Activated CD8-positive, alpha-beta memory T cell treated with anti-CD3 and anti-CD28 coated beads for 36 hours (primary cell): ENCODE measurements at regions not wholly inside any gene's neighbourhood (a gene's known extent, or its start where the extent isn't known, plus 50 kb on each side); places are given as distances from the start of the nearest gene placed in this dataset.

Source experiments
- CTCF ChIA-PET: fragments of 350-600 bp; sonication (Branson Sonifier 250); formaldehyde crosslinking; loops from one replicate; lab custom pipeline; 2021; ENCODE audit warnings: antibody characterized with exemption; lab: Charles Lee
- POLR2A ChIA-PET: fragments of 350-600 bp; sonication (Branson Sonifier 250); formaldehyde crosslinking; loops from one replicate; lab custom pipeline; 2021; ENCODE audit warnings: antibody characterized with exemption; lab: Charles Lee

GRCh38 chr19:5222178-5222577, 118.4 kb downstream of the PTPRS start:
- ChIA-PET POLR2A (no interaction called here), CTCF (no interaction called here)

GRCh38 chr19:5220866-5221265, 119.7 kb downstream of the PTPRS start:
- CTCF ChIA-PET: no interaction called here
- POLR2A ChIA-PET: no interaction called here

GRCh38 chr19:5220361-5220760, 120.3 kb downstream of the PTPRS start:
- POLR2A ChIA-PET: no interaction called here
- CTCF ChIA-PET: no interaction called here

- CTCF ChIA-PET: no interaction called here
- POLR2A ChIA-PET: no interaction called here
Observed at GRCh38 chr19:5219551-5220304, 120.9 kb downstream of the PTPRS start.

GRCh38 chr19:5218963-5219530, 121.6 kb downstream of the PTPRS start:
- ChIA-PET POLR2A (no interaction called here), CTCF (no interaction called here)

DNA sequence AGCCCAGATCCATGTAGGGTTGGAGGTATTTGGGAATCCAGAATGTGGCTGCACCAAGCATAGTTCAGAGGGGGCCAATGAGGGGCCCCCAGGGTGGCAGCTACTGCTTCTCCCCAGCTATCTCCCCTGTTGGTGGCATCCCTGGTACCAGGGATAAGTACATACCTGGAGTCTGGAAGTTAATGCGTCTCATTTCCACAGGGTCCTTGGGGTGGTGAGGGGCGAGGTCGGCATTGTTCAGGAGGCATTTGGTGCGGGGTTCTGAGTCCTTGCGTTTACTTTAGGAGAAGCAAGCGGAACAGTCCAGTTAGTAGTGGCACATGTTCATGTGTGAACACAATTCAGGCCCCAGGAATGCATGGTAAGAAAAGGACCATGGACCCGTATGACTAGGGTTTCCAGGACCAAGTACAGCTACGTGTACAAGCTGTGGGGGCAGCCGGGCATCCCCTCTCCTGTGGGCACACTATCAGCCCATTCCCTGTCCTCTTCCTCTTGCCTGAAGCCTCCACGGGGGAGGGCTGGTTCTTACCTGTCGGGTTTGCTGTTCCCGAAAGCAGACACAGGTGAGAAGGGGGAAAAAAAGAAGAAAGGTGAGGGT, 122.3 kb downstream of the PTPRS start:
- ChIA-PET CTCF (no interaction called here), POLR2A (no interaction called here)

GRCh38 chr19:5217171-5217570, 123.4 kb downstream of the PTPRS start:
- ChIA-PET CTCF (no interaction called here), POLR2A (no interaction called here)

- ChIA-PET CTCF (no interaction called here), POLR2A (no interaction called here)
Observed at GRCh38 chr19:5216141-5216847, 124.3 kb downstream of the PTPRS start.

- ChIA-PET CTCF (no interaction called here), POLR2A (no interaction called here)
Observed at GRCh38 chr19:5215431-5215830, 125.2 kb downstream of the PTPRS start.

- CTCF ChIA-PET: no interaction called here
- POLR2A ChIA-PET: no interaction called here
Observed at GRCh38 chr19:5214902-5215301, 125.7 kb downstream of the PTPRS start.

DNA sequence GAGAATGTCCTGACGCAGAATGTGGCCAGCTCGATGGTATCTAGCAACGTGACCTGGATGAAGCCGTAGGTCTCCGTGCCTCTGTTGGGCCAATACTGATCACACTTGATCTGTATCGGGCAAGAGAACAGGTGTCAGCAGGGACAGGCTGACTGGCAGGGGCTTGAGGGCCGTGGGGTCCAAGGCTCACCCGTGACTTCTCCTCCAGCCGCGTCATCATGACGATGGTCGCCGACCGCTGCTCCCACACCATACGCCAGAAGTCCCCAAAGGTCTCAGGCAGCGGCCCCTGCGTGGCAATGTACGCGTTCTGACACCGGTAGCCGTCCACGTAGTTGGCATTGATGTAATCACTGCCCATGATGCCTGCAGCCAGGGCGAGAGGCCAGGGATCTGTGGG, 126.2 kb downstream of the PTPRS start:
- POLR2A ChIA-PET: no interaction called here

GRCh38 chr19:5213667-5214066, 126.9 kb downstream of the PTPRS start:
- CTCF ChIA-PET: no interaction called here
- POLR2A ChIA-PET: no interaction called here

More for the DNA sequence above, 126.2 kb downstream of the PTPRS start:
- CTCF ChIA-PET: no interaction called here

DNA sequence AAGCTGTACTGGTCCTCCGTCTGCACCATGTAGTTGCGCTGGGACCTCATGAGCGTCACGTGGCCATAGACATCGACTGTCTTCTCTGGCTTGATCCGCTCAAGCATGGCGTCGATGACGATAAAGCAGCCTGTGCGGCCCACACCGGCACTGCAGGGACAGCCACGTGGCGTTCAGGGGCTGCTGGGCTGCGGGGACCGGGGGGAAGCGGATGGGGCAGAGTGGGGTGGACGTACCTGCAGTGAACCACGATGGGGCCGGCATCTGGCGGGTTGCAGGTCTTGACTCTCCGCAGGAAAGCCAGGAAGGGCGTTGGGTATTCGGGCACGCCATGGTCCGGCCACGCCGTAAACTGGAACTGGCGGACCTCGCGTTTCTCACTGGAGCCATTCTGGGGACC, 128.5 kb downstream of the PTPRS start:
- ChIA-PET CTCF (no interaction called here), POLR2A (no interaction called here)

- ChIA-PET CTCF (no interaction called here), POLR2A (no interaction called here)
Observed at GRCh38 chr19:5211217-5211822, 129.3 kb downstream of the PTPRS start.

DNA sequence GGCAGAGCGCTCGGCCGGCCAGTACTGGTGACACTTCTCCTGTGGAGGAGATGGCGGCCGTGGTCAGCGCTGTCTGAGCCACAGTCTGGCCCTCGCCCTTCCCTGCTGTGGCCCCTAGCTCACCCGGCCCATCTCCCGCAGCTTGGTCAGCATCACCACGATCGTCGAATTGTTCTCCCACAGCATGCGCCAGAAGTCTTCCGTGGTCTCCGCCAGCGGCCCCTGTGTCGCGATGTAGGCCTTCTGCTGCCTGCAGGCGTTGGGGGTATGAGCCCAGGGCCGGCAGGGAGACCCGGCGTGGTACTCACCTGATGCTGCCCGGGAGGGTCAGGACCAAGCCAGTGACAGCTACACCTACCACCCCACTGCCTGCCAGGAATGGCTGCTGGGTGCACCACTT, 130.1 kb downstream of the PTPRS start:
- ChIA-PET POLR2A (no interaction called here), CTCF (no interaction called here)

DNA sequence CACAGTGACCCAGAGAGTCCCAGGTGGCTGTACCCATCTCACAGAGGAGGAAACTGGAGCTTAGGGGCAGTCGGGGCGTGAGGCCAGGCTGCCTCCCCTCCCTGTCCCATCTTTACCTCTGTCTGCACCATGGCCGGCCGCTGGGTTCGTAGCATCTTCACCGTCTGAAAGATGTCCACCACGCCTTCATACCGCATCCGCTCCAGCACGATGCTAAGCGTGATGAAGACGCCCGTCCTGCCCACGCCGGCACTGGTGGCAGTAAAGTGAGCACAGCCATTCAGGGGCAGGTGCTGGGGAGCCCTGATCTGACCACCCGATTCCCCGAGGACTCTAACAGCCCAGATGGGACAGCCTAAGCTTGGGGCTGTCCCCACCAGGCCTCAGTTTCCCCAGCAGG, 132.8 kb downstream of the PTPRS start:
- CTCF ChIA-PET: no interaction called here

DNA sequence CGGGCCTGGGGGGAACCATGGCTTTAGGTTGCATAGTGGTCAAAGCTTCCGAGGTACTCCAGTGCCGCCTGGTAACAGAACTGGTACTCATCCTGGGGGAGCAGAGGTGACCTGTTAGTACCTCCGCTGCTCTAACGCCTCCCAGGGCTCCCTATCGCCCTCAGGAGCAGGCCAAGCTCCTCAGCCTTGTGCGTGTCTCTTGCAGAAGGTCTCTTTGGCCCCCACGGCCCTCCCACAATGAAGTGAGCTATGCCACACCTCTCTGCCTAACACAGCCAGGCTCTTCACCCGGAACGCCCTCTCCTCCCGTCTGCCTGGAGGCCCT, 133.9 kb downstream of the PTPRS start:
- CTCF ChIA-PET: no interaction called here

More for the DNA sequence above, 132.8 kb downstream of the PTPRS start:
- POLR2A ChIA-PET: no interaction called here

DNA sequence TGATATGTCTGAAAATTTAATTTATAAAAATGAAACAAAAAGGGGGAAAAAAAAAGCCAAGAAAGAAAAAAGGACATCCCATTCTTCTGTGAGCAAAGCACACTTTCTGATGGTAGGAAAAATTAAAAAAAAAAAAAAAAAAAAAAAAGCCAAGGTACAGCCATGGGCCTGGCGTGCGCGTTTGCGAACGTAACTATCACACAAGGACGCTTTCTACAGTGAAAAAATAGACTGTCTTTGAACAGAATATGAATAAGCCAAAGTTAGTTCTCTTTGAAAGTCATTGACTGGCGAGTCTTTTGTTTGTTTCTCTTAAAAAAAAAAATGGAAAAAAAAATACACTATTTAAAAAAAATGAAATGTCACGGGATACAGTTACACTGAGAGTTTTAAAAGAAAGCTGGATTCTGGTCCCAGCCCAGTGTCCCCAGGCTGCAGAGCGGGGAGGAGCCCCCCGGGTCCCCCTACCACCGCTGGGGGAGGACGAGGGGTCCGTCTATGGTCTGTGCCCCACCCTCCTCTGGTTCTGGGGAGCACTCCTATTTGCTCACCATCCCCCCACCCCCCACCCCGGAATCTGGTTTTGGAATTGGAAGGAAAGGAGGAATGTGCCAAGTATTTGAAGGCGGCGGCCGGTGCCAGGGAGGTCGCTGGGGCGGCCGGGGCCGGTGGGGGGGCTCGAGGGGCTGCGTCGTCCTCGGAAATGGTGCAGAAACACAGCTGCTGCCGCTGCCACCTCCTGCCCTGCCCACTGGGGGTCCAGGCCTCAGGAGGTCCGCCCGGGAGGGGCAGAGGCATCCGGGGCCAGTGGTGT, 134.5 kb downstream of the PTPRS start:
- POLR2A ChIA-PET: no interaction called here
- CTCF ChIA-PET: no interaction called here

More for the DNA sequence above, 133.9 kb downstream of the PTPRS start:
- POLR2A ChIA-PET: no interaction called here

GRCh38 chr19:5205381-5205780, 135.2 kb downstream of the PTPRS start:
- CTCF ChIA-PET: no interaction called here
- POLR2A ChIA-PET: no interaction called here
